HG02840 (cell line): ENCODE measurements at regions not wholly inside any gene's neighbourhood (a gene's known extent, or its start where the extent isn't known, plus 50 kb on each side); places are given as distances from the start of the nearest gene placed in this dataset.

ENCODE experiments used
- ATAC-seq: cut with Tn5 transposase; IDR thresholded peaks from one replicate; pipeline ENCODE4 v1.9.1; 2021; ENCODE audit warnings: mild to moderate bottlenecking, moderate library complexity, moderate number of reproducible peaks; ENCODE audit not compliant: unreplicated experiment, low FRiP score

DNA sequence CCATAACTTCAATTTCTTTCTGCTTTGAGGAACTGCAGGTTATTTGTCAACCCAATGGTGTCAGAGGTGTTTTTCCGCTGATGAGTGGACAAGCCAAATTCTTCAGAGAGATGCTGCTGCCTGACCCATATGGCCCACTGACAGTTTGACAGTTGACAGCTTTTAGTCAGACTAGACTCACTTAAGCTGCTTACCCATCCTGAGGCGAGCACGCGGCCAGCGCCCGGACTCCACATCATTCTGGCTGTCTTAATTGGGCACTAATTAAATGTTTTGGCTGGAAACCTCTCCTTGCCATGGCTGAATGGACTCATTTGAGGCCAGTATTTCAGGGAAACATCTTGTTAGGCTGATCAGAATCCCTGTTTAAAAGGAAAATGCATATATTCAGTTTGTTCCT lies 316.1 kb upstream of the FANCL start:
- ATAC-seq: no peak

DNA sequence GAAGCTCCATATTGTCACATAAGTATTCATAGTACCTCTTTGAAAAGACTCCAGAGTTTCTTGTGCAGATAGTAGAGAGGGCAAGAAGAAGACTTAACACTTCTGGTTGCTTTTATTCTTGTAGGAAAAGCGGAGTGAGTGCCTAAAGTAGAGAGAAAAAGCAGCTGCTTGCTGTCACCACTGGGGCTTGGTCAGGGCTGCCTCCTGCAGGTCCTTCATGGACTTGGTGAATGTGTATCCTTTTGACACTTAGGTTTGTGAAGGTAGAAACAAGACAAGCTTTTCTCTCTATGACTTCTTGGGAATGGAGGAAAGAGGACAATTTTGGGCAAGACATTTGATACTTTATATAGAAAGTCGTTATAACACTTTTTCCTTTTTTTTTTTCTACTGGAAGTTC lies 312.8 kb upstream of the FANCL start:
- no peak for ATAC-seq

DNA sequence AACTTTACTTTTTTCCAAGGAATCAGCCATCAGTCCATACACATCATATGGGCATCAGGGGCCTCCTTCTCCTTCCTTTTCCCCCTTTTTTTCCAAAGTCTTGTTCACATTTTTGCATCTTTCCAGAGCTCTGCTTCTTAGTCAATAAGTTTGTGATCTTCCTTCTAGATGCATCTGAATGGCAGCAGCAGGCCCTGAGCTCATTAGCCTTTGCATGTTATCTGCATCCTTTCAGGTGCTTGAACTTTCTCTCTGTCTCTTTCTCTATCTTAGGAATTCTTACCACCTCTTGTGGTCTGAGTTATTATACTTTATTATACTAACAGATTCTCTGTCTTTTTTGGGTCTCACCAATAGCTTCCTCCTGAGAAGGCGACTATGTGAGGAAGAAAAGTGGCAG lies 312.4 kb upstream of the FANCL start:
- ATAC-seq: no peak

DNA sequence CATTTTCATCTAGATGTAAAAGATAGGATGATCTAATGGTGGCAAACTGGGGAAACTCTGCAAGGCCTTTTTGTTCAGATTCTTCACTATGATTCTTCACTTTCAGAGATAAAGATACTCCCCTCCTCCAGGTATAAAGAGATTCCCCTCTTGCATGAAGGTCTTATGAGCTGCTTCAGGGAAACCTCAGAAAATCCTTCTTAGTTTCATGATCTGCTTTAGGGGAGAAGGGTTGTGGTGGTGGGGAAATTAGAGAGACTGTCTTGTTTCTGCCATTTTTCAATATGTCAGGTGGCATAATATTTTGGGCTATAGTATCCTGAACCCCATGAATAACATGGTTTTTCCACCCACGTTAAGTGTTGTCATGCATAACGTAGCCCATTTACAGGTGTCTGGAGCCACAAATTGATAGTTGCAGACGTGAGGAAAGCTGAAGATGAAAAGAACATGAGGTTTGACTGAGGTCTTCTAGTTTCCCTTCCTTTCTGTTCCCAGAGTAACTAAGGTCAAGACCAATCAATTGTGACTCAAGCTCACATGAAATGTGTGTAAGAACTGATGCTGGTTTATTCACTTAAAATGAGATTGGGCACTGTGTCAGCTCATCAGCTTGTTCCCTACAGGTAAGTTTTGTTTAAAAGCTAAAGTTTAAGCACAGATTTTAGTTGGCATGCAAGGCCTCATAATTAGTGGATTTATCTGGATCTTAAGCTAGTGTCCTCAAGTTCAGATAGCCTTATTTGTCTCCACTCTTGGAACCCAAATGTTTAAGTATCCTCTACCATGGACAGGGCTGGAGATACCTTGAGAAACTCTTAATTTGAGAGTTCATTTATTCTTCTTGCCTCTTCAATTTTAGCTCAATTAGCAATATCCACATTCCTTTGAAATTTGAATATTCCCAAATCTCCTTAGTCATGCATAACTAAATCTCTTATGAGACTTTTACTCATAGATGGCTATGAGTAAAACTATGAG lies 304.5 kb upstream of the FANCL start:
- no peak for ATAC-seq

DNA sequence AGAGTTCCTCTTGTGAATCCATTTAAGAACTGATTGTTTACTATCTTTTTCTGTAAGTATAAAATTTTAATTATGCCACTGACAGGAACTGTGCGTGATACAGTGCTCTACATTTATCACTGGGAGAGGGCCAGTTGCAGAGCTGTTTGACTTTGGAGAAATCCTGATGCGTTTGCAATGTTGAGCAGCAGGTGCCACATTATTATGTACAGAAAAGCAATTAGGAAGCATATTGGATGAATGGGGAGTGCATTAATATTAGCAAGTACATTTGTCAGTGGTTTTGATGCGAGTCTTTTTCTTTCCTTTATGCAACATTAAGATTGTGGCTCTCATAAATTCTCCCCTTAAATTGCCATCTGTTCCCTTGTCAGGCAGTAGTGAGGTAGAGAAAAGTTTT lies 302.3 kb upstream of the FANCL start:
- ATAC-seq: no peak

DNA sequence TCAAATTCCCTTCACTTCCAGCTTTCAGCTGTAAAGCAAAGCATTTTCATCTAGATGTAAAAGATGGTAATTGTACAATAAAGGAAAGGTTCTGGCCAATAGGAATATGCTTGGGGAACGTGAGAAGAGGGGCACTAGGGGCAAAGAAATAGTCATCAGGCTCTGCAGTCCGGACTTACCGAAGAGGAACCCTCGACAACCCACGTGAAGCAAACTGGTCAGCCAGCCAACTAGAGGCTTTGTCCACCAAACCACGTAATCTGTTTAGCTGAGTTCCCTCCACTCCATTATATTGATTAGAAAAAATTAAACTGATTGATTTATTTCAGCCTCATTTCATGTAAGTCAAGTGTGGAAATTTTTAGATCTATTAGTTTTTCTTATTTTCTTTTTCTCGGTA lies 300.4 kb upstream of the FANCL start:
- ATAC-seq: no peak

DNA sequence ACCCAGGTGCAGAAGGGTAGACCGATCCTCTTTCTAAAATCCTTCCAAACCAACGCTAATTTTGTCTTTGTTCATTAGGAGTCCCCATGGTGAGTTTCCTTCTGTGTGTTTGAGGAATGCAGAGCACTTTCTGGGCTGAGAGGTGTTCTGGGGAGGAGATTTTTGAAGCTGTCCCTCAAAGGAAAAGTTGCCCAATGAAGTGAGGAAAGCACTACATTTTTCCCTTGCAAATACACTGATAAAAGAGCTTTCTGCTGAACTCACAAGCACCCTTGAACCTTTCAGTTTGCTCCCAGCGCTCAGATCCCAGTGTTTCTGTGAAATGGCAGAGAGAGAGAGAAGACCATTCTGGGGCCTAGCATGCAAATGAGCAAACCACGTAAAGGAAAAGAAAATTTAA lies 299.6 kb upstream of the FANCL start:
- no peak for ATAC-seq

DNA sequence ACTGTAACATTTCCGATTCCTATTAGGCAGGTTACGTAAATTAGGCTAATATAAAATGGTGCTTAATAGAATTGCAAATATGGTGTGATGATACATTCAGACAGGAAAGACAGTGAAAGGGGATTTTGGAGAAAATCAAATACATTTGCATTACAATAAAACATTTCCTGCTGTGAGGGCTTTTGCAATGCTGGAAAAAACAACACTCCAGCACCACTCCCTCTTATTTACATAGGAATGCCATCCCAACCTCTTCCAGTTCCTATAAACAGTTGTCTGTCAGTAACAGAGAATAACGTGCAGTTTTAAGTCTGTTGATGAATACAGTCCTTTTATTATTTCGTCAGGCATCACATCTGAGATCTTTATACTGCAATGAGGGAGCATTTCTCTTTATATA lies 298.8 kb upstream of the FANCL start:
- ATAC-seq: no peak

DNA sequence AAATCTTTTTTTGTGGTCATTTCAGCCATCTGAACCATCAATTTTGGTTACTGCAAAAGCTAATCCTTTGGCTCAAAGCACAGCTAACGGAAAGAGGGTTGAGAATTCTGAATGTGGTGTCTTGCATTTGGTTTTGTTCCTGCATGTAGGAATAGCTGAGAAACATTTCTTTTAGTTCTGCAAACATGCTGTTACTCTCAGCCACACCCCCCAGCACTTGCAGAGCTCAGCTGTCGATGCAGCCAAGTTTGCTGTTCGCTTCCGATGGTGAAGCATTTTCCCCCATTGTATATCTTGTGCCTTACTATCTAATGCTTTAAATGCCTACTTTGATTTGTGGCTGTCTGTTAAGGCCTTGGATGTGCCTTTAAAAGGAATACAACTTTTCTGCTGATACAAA lies 294.9 kb upstream of the FANCL start:
- no peak for ATAC-seq

DNA sequence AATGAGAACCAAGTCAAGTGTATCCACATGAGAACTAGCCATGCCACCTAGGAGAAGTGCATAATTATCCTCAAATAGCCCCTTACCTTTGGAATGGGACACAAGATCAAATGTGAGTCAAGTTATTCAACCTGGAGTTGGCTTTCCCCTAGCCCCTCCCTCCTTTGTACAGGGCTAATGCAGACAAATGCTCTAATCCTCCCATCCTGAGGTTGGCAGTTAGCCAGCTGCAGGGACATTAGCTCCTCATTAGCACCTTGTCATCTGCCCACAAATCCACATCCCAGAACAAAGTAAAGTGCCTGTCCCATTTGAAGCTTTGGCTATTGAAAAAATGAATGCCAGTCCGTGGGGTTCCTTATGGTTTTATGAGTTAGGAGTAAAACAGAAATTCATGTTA lies 294.1 kb upstream of the FANCL start:
- ATAC-seq: no peak

DNA sequence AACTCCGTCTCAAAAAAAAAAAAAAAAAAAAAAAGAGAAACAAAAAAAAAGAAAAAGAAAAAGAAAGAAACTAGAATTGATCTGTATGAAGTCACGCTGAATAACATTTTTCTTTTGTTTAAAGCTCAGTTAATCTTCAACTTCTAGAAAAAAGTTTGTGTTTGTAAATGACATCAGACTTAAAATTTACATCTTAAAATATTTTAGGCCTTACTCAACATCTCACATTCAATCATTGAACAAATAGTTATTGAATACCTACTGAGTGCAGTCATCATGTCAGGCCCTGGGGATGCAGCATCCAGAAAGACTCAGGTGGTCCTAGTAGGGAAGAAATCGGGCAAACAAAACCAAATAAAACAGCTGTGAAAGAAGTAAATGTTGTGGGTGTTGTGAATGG lies 292.3 kb upstream of the FANCL start:
- no peak for ATAC-seq

DNA sequence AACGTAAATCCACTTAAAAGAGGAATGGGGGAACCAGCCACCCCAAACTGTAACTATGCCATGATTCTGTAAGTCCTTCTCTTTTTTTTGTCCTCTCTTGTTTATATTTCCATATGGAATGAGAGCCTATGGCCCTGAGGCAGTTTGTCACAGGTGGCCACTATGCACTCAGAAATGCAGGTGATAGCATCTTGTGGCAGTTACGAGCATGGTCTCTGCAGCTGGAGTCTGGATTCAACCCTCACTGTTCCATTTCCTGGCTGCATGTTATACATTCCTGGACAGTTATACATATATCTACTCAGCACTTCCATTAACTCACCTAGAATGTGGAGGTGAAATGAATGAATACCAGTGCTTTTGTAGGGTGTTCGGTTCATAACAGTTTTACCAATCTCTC lies 291.5 kb upstream of the FANCL start:
- ATAC-seq: no peak

DNA sequence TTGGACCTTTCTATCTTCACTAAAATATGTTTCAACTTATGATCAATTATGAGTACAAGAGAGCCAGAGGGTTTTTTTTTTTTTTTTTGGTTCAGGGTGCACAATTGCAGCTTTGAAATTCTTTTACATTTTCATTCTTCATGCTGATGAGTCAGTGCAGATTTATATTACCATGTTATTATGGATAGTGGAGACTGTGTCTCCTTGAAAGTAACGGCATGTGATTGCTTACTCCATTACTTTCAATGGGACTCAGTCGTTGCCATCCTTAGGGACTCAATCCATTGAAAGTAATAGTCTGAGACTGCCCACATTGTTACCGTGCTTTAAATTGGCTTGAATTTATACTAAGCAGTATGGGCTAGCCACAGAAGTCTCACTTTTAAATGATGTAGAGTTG lies 286.5 kb upstream of the FANCL start:
- ATAC-seq: no peak

DNA sequence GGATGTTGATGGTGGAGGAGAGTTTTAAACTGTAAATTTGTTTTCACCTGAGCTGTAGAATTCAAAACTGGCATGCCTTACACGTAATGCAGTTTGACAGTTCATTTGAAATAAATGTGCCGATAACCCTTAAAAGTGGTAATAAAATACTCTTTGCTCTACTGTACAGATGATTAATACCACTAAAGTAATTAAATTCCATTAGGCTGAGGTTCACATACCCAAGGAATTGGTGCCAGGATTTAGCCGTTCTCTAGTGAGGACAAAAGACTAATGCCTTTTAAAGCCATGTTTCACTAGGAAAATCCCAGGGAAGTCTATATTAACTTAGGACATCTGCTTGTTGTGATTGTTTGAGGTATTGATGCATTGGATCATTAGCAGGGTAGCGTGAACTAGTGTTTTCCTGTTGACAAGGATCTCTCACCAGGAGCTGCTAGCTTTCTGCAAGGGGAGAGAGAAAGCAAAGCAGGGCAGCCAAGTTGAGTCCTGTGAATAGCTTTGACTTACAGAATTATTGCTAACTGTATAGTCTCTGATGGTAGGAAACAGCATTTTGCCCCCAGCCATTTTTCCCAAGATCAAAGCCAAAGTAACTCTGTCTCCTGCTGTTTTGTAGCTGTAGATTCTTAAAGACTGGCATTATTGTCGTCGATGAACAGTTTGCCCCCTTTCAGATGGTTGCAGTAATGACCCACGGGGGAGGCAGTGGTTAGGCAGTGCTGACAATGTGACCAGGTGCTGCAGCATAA lies 280.9 kb upstream of the FANCL start:
- ATAC-seq: no peak

DNA sequence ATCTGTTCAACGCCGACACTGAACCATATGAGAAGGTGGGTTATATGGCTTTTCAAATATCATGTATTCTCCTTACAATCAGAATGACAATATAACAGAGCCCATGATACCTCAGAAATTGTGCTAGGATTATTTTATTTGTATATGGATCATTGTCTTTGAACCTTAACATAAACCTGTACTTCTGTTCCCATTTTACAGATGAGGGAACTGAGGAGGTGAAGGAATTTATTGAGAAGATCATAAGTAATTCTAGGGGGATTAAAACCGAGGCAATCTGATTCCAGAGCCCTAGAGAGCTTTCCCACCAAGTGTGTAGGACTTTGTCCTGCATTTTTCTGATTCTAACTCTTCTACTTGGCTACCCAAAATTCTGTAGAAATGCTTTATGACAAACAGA lies 279.8 kb upstream of the FANCL start:
- ATAC-seq: no peak

DNA sequence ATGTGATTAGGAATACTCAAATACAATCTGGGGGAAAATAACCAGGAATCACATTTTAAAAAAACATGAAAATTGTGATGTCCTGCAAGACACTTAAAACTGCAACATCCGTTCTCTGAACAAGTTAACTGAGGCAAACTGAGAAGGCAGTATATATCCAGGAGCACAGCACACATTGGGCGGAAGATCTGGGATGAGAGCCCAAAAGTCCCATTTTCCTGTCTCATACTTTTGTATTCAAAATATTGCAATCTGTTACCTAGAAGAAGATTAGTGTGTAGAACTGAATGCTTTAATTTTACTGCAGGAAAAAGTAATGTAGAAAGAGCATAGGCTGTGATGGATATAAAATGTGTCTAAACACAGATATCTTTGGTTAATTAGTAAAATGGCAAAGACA lies 276.8 kb upstream of the FANCL start:
- no peak for ATAC-seq

DNA sequence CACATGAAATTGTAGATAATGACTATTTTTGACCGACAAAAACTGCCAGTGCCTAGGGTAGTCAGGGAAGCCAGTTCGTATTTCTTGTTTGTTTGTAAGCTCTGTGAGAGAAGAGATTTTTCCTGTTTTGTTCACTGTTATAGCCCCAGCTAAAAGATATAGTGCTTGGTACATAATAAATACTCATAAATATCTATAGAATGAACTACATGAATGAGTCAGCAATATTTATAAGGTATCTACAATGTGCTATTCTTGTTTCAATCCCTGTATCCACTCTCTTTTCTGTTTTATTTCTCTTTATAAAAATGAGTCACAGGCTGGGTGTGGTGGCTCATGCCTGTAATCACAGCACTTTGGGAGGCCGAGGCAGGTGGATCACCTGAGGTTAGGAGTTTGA lies 275.6 kb upstream of the FANCL start:
- ATAC-seq: no peak

DNA sequence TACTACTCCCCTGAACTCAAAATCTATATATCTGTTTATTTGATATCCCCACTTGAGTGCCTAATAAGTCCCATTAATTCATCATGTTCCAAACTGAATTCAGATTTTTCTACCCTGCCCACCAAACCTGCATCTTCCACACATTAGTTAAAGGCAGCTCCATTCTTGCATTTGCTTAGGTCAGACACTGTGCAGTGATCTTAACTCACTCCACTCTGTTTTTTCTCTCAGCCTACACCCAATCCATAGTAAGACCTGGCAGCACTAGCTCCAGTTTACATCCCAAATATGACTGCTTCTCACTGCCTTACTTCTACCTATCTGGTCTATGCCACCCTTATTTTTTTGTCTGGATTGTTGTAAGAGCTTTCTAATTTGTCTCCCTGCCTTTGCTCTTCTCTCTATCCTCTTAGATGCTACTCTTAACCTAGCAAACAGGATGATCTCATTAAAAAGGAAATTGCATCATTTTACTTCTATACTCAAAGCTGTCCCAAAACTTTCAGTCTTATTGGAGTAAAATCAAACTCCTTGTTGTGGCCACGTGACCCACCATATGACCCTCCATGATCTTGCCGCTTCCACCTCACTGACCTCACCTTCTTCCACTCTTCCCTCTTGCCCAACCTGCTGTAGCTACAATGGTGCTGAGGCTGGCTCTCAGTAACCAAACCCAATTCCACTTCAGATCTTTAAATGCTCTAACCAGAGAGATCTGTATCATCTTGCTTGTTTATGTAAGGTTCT lies 274.9 kb upstream of the FANCL start:
- no peak for ATAC-seq

DNA sequence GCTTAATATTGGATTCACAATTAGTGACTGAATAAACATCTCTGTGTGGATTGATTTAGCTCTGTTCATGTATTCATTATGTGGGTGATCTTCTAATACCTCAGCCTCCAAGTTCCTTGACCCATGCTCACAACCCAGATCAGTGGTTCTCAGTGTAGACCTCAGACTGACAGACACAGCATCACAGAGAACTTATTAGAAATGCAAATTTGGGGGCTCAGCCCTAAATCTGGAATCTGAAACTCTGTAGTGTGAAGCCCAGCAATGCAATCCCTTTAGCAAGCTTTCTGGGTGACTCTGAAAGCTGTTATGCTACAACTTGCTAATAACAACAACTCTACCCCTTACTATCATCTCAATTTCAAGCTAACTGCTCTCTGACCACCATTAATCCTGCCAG lies 273.1 kb upstream of the FANCL start:
- ATAC-seq: no peak

DNA sequence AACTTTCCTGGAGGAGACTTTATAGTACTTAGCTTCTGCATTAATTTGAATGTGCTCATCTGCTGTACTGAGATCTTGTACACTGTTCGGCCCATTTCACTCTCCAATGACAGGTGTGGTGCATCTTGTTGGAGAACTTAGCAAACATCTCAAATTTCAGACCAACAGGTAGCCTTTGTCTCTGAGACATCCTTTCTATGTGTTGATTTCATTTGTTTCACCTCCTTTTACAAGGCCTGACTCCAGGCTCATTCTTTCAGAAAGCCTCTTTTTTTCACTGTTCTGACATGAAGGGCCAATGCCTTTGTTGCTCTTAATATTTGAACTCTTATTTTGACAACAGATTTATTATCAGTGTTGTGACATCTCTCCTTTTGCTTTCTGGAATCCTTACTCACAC lies 271.8 kb upstream of the FANCL start:
- ATAC-seq: no peak

DNA sequence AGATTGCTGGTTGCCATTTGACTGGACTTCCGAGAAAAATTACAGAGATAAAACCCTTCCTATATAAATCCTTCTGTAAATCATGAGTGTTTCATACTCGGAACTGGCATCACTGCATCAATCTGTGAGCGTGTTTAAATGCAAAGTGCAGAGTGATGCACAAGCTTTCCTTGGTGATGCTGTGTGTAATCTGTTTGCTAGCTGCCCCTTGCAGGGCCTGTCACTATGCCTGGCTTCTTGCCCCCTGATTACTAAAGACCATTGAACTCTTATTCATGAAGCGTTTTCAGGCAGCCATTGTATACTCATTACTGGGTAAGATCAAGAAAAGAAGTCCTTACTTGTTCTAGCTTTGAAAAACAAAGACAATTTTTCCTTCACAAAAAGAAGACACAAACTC lies 266.9 kb upstream of the FANCL start:
- no peak for ATAC-seq
